ENCODE measurements at regions not wholly inside any gene's neighbourhood (a gene's known extent, or its start where the extent isn't known, plus 50 kb on each side); places are given as distances from the start of the nearest gene placed in this dataset.

DNA sequence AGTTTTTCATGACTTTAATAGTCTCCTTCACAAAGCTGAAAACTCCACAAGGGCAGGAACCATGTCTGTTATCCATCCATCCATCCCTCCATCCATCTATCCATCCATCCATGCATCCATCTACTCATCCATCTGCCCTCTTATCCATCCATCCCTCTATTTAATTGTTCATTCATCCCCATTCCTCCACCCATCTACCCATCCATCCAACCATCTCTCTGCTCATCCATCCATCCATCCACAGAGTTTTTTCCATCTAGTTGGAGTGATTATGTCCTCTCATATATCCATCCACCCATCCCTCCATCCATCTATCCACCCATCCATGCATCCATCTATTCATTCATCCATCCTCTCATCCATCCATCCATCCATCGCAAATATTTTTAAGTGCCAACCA, 237.9 kb downstream of the EMX2 start:
- no peaks in the 10 kb centered on the region for H3K36me3 ChIP-seq (replicated peaks; ENCODE audit: control insufficient read depth, insufficient read depth, low read length)
- no peak for DNase-seq
- no peak overlapping the region for H3K4me3 ChIP-seq (ENCODE audit: insufficient read depth, low read depth, low read length)
- no peaks in the 10 kb centered on the region for H3K27me3 ChIP-seq (ENCODE audit: control insufficient read depth, insufficient read depth, low read length)

DNA sequence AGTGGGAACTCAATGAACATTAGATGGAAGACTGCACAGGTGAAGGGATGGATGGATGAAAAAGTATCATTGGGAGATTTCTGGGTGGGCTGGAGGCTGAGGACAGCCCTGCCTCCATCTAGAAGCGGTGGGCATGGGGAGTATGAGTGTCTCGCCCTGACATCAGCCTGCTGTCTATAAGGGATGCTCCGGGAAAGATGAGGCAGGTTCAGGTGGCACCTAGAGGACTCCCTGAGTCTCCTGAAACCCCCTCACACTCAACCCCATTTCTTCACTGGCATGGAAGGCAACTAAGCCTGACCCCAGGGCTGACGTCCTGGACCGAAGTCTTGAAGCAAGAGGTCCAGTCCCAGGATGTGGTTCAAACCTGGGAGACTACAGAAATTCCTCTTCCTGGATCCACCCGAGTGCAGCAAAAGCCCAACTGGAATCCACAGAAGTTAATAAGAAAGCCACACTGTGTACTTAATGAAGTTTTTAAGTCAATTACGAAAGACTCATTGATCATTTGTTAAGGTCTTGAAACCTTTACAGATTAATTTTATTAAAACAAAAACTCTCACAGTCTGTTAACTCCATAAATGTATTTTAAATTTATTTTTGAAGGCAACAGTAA, 238.8 kb downstream of the EMX2 start:
- Histone ChIP-seq H3K27me3 (ENCODE audit: control insufficient read depth, insufficient read depth, low read length) (no peaks in the 10 kb centered on the region), H3K4me3 (ENCODE audit: insufficient read depth, low read depth, low read length) (no peak overlapping the region), H3K36me3 (replicated peaks; ENCODE audit: control insufficient read depth, insufficient read depth, low read length) (no peaks in the 10 kb centered on the region)
- DNase-seq = no peak

DNA sequence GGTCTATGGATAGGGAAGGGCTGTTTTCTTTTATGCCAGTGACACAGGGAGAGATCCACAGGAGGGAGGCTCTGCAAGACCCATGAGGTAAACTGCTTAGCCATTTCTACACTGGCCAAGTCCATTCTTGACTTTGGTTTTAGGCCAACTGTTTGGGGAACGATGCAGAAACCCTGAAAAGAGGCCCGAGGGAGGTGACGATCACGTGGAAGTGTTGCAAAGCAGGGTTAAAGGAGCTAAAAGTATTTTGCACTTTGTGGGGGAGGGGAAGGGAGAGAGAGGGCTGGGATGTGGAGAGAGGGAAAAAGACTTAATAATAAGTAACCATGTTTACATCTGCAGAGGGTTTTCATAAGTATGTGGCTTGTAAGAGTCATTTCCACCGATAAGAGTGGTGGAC, 239.7 kb downstream of the EMX2 start:
- no peak for DNase-seq
- Histone ChIP-seq H3K4me3 (ENCODE audit: insufficient read depth, low read depth, low read length) (no peak overlapping the region), H3K27me3 (ENCODE audit: control insufficient read depth, insufficient read depth, low read length) (no peaks in the 10 kb centered on the region), H3K36me3 (replicated peaks; ENCODE audit: control insufficient read depth, insufficient read depth, low read length) (no peaks in the 10 kb centered on the region)

DNA sequence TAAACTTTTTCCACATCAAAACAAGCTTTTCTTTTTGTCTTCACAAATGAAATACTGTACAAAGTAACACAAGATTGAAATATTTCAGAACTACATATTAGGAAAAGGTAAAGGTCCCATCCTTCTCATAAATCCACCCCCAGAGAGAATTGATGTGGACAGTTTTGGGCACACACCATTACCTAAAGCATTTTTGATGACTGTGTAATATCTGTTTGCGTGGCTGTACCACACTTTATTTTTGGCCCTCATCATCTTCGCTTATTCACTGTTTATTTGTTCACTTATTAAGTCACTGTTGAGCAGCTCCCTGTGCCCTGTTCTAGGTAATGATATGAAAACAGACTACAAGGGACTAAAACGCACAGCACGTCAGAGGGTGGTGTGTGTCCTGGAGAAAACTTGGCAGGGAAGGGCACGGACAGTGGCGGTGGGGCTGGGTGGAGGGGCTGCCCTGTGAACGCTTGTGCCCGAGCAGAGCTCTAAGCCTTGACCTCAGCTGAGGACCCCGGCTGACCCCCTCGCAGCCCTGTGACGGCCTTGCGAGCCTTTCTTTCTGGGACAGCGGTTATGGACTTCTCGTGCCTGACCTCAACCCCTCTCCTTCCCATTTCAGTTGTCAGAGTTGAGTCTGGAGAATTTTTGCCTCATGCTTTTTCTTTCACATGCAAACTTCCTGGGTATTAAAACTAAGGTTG, 241.3 kb downstream of the EMX2 start:
- DNase-seq = no peak
- Histone ChIP-seq H3K4me3 (ENCODE audit: insufficient read depth, low read depth, low read length) (no peak overlapping the region), H3K27me3 (ENCODE audit: control insufficient read depth, insufficient read depth, low read length) (no peaks in the 10 kb centered on the region), H3K36me3 (replicated peaks; ENCODE audit: control insufficient read depth, insufficient read depth, low read length) (no peaks in the 10 kb centered on the region)

DNA sequence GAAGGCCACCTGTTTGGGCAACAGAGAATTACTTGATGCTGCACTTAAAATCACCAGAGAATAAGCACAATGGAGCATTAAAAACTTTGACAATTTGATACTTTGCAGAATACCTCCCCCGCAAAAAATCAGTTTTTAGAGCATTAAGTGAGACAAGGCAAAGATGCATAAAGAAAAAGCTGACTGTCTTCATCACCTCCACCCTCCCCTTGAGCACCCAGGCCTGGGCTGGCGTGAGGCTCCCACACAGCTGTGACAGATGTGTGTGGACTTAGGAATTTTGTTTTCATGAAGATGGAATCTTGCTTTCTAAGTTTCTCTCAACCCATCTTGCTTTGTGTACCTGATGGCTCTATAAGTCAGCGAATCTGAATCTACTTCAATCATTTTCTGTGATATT, 242.2 kb downstream of the EMX2 start:
- Histone ChIP-seq H3K4me3 (ENCODE audit: insufficient read depth, low read depth, low read length) (no peak overlapping the region), H3K27me3 (ENCODE audit: control insufficient read depth, insufficient read depth, low read length) (no peaks in the 10 kb centered on the region), H3K36me3 (replicated peaks; ENCODE audit: control insufficient read depth, insufficient read depth, low read length) (no peaks in the 10 kb centered on the region)
- DNase-seq = no peak

DNA sequence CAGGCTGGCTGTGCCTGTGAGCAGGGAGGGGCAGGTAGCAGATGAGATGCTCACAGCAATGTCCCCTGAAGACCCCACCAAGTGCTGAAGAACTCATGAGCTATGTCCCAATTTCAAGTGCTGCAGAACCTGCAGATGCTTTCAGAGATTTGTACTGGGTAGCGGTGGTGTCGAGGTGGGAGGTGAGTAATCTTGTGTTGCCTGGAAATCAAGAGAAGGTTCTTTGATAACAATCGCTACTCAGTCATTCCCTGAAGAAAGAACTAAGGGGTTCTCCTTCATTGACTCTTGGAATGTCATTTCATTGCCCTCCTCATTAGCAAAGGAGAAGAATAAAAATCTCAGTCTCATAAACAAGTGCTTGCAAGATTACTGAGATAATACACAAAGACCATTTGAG, 246.4 kb downstream of the EMX2 start:
- Histone ChIP-seq H3K36me3 (replicated peaks; ENCODE audit: control insufficient read depth, insufficient read depth, low read length) (no peaks in the 10 kb centered on the region), H3K27me3 (ENCODE audit: control insufficient read depth, insufficient read depth, low read length) (no peaks in the 10 kb centered on the region), H3K4me3 (ENCODE audit: insufficient read depth, low read depth, low read length) (no peak overlapping the region)
- DNase-seq = no peak

DNA sequence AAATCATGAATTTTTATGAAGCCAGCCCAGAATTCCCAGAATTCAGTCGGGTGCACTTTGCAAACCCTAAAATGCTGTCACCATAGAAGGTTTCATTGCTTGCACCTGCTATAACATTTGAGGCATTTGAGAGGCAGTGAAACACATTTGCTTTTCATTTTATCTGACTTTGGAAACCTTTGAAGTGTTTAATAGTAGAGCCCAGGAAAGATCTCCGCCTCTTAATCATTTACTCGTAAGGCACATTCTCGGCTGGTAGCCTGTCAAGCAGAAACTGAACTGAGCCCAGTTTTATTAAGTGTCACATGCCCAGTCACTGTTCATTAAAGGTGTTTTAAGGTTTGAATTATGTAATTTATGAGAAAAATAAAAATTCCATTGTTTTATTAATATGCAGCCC, 247.6 kb downstream of the EMX2 start:
- DNase-seq = no peak
- Histone ChIP-seq H3K36me3 (replicated peaks; ENCODE audit: control insufficient read depth, insufficient read depth, low read length) (no peaks in the 10 kb centered on the region), H3K27me3 (ENCODE audit: control insufficient read depth, insufficient read depth, low read length) (no peaks in the 10 kb centered on the region), H3K4me3 (ENCODE audit: insufficient read depth, low read depth, low read length) (no peak overlapping the region)

DNA sequence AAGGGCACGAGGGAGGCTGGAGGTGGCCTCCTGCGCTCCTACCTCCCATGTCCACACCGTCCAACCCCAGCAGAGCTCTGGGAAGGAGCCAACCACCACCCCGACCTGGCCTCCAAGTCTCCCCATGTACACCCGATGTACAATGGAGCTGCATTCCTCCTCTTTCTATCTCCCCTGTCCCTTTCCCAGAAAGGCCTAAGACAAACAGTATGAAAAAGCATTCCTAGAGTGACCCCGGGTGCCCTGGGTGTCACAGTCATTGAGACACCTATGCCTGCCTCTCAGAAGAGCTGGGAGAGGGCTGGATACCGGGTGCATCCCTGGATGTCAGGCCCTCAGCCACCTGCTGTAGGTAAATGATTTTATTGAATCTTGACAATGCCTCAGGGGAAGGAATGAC, 248.1 kb downstream of the EMX2 start:
- DNase-seq = no peak
- H3K27me3 ChIP-seq (ENCODE audit: control insufficient read depth, insufficient read depth, low read length) = no peaks in the 10 kb centered on the region
- no peaks in the 10 kb centered on the region for H3K36me3 ChIP-seq (replicated peaks; ENCODE audit: control insufficient read depth, insufficient read depth, low read length)
- H3K4me3 ChIP-seq (ENCODE audit: insufficient read depth, low read depth, low read length) = no peak overlapping the region

DNA sequence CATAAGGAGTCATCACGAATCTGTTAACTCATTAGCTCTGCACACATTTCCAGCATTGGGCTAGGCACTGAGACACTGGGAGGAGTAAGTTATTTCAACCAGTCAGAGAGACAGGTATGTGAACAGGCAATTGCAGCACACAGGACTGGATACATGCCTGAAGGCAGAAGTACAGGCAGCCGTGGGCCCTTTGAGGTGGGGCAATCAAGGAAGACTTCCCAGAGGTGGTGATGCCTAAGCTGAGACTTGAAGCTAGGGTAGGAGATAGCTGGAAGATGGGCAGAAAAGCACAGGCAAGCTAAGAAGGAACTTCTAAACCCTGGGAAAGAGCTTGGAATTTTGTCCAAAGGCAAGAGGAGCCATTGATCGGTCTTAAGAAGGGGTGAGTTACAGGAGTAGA, 249.7 kb downstream of the EMX2 start:
- no peak for DNase-seq
- H3K27me3 ChIP-seq (ENCODE audit: control insufficient read depth, insufficient read depth, low read length) = no peaks in the 10 kb centered on the region
- H3K36me3 ChIP-seq (replicated peaks; ENCODE audit: control insufficient read depth, insufficient read depth, low read length) = no peaks in the 10 kb centered on the region
- H3K4me3 ChIP-seq (ENCODE audit: insufficient read depth, low read depth, low read length) = no peak overlapping the region

DNA sequence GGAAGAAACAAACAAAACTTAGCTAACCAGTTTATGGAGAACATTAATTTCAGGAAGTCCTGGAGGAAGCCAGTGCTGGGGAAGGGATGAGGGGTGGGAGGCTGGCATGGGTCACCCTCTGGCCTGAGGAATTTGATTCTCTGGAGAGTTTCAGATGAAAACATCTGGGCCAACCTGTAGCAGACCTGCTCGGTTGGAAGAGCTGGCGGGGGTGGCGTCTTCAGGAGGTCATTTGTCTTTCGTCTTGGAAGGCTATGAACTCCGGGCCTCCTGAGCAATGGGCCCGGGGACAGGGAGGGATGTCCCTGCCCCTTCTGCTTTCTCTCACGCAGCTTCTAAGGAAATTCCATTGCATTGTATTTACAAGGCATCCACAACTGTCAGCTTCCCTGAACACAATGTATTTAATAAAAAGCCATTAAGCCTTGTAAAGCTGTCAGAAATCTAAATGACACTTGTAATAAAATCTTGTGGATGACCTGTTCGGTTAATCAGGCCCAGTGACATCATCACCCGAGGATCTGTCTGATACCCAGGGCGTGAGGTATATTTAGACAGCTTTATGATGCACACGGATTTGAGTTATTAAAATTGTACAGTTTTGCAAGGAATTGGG, 250.5 kb downstream of the RAB11FIP2 start:
- H3K4me3 ChIP-seq (ENCODE audit: insufficient read depth, low read depth, low read length) = no peak overlapping the region
- DNase-seq = no peak
- no peaks in the 10 kb centered on the region for H3K27me3 ChIP-seq (ENCODE audit: control insufficient read depth, insufficient read depth, low read length)
- H3K36me3 ChIP-seq (replicated peaks; ENCODE audit: control insufficient read depth, insufficient read depth, low read length) = no peaks in the 10 kb centered on the region

DNA sequence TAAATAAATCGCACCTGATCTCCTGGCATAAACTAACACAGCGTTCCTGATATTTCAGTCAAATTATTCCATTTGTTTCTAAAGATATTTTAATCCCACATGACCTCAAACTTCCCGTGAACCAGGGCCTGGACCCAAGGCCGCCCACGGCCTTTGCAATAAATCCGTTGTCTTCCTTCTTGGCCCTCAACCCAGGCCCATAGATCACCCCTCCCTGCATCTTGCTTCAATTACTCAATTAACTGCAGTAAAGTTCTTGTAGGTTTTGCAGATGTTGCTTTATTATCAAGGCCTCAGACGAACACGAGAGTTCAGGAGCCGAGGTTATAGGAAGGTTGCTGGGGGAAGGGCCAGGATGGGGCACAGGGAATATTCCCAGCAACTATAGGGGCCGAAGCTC, 249.4 kb downstream of the RAB11FIP2 start:
- Histone ChIP-seq H3K36me3 (replicated peaks; ENCODE audit: control insufficient read depth, insufficient read depth, low read length) (no peaks in the 10 kb centered on the region), H3K27me3 (ENCODE audit: control insufficient read depth, insufficient read depth, low read length) (no peaks in the 10 kb centered on the region), H3K4me3 (ENCODE audit: insufficient read depth, low read depth, low read length) (no peak overlapping the region)
- no peak for DNase-seq

DNA sequence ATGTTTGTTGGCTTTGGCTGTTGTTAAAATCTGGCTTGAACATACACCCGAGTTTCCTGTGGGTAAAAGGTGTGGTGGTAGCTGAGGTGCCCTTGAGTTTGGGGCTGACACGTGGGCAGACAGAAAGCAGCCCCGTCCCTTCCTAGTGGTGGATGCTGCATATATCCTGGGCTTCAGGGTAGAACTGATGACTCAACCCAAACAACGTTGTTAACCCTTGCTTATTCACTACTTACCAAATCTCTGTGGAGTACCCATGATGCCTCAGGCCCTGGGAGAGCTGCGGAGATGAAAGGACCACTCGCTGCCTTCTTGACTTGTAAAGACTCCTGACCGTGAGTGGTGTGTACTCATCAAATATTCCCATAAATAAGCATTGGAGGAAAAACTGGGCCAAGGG, 245.1 kb downstream of the RAB11FIP2 start:
- Histone ChIP-seq H3K27me3 (ENCODE audit: control insufficient read depth, insufficient read depth, low read length) (no peaks in the 10 kb centered on the region), H3K4me3 (ENCODE audit: insufficient read depth, low read depth, low read length) (no peak overlapping the region), H3K36me3 (replicated peaks; ENCODE audit: control insufficient read depth, insufficient read depth, low read length) (no peaks in the 10 kb centered on the region)
- no peak for DNase-seq

DNA sequence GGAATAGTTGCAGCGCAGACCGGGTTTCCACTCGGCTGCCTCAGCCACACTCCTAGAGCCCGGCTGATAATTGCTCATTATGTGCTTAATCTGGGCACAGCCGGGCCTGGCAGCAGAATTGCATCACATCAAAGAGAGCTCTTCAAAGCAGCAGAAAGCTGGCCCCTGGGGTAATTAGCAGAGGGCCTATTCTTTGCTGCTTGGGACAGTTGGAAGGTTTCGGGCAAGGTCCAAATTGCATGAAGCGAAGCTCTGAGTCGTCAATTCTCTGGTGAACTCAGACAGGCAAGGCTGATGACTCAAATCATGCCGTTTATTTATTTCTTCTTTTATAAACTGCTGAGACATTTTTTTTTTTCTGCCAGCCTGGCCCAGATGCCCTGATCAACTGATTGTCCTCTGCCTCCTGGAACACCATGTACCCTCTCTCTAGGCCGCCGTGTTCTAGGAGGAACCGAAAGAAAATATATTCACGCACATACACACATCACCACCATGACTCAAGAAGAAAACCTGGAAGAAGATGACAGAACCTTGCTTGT, 242.2 kb downstream of the RAB11FIP2 start:
- DNase-seq = no peak
- Histone ChIP-seq H3K27me3 (ENCODE audit: control insufficient read depth, insufficient read depth, low read length) (no peaks in the 10 kb centered on the region), H3K4me3 (ENCODE audit: insufficient read depth, low read depth, low read length) (no peak overlapping the region), H3K36me3 (replicated peaks; ENCODE audit: control insufficient read depth, insufficient read depth, low read length) (no peaks in the 10 kb centered on the region)

DNA sequence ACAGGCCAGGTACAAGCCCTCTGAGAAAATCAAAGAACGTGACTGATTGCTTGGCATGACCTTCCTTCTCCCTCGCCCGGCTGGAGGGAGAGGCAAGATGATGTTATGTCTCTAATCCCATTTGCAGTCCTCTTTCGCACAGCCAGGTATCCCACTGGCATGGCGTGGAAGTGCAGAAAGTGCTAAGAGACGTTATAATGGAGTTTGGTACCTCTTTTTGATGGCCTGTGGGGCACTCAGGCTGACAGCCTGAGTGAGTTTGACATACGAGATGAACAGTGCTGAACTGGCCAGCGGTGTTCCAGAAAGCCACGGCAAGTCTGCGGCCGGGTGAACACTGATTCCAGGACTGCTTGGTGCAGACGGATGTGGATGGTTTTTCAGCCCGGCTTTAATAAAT, 241.6 kb downstream of the RAB11FIP2 start:
- H3K27me3 ChIP-seq (ENCODE audit: control insufficient read depth, insufficient read depth, low read length) = no peaks in the 10 kb centered on the region
- H3K36me3 ChIP-seq (replicated peaks; ENCODE audit: control insufficient read depth, insufficient read depth, low read length) = no peaks in the 10 kb centered on the region
- no peak for DNase-seq
- H3K4me3 ChIP-seq (ENCODE audit: insufficient read depth, low read depth, low read length) = no peak overlapping the region

DNA sequence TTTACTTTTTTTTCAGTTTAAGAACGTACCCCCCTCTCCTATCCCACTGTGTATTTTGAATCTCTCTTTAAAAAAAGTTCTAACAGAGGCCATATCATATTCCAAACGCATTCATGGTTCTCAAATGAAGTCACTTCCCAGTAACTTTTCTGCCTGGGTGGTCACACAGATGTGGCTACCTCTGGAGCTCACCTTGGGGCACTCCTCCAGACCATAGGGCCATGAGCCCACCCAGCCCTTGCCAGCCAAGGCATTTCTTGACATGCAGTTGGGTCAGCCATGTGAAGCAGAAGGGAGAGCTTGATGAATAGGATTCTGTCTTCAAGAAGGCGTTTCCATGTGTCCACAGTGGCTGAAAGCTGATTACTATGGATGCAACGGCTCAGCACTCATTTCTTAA, 239.3 kb downstream of the RAB11FIP2 start:
- DNase-seq = no peak
- H3K27me3 ChIP-seq (ENCODE audit: control insufficient read depth, insufficient read depth, low read length) = no peaks in the 10 kb centered on the region
- no peak overlapping the region for H3K4me3 ChIP-seq (ENCODE audit: insufficient read depth, low read depth, low read length)
- no peaks in the 10 kb centered on the region for H3K36me3 ChIP-seq (replicated peaks; ENCODE audit: control insufficient read depth, insufficient read depth, low read length)

Data from H7 (cell line).